CD4-positive, alpha-beta T cell (primary cell): ENCODE measurements at regions not wholly inside any gene's neighbourhood (a gene's known extent, or its start where the extent isn't known, plus 50 kb on each side); places are given as distances from the start of the nearest gene placed in this dataset.

ENCODE experiments used
- ATAC-seq: fragments of 200-7000 bp; cut with Tn5 transposase; one replicate; pipeline ENCODE4 v1.10.0; 2022; ENCODE audit warnings: mild to moderate bottlenecking; ENCODE audit not compliant: poor library complexity
- CTCF ChIA-PET: fragments of 350-600 bp; sonication (Branson Sonifier 250); formaldehyde crosslinking; loops from one replicate; lab custom pipeline; 2021; ENCODE audit warnings: antibody characterized with exemption, inconsistent platforms; lab: Charles Lee
- POLR2A ChIA-PET: fragments of 350-600 bp; sonication (Branson Sonifier 250); formaldehyde crosslinking; loops from one replicate; lab custom pipeline; 2021; ENCODE audit warnings: antibody characterized with exemption, inconsistent platforms; lab: Charles Lee
- DNase-seq, 14 experiments: peaks; one replicate each; pipeline ENCODE4 v3.0.0-alpha.2; 2013 to 2020; ENCODE audit warnings: mixed read lengths in 2 of 14
- H3K27ac ChIP-seq, 2 donors: one replicate each; pipeline versions ENCODE4 v1.5.1 to v1.7.0; 2013; ENCODE audit warnings: low read length in 2 of 2, low read depth in 1 of 2, mild to moderate bottlenecking in 1 of 2
- H3K27me3 ChIP-seq, 2 experiments: 1 replicate in 1 of 2; 2 replicates in 1 of 2; pipeline versions ENCODE4 v1.6.1 to v1.7.0; 2013; ENCODE audit warnings: low read length in 2 of 2, control low read depth in 1 of 2, mild to moderate bottlenecking in 1 of 2, moderate library complexity in 1 of 2; ENCODE audit not compliant: insufficient read depth in 2 of 2, control insufficient read depth in 1 of 2
- H3K36me3 ChIP-seq: one replicate; pipeline ENCODE4 v1.6.1; 2013; ENCODE audit warnings: low read length, control low read depth; ENCODE audit not compliant: insufficient read depth
- H3K4me1 ChIP-seq: one replicate; pipeline ENCODE4 v1.6.1; 2013; ENCODE audit warnings: low read length, control low read depth; ENCODE audit not compliant: insufficient read depth
- H3K4me3 ChIP-seq: one replicate; pipeline ENCODE4 v1.5.1; 2013; ENCODE audit warnings: mild to moderate bottlenecking, low read length, moderate library complexity
- H3K9me3 ChIP-seq, 2 experiments: 1 replicate in 1 of 2; 2 replicates in 1 of 2; pipeline versions ENCODE4 v1.6.1 to v1.7.0; 2013; ENCODE audit warnings: low read length in 2 of 2, mild to moderate bottlenecking in 2 of 2, control low read depth in 1 of 2, moderate library complexity in 1 of 2; ENCODE audit not compliant: control insufficient read depth in 1 of 2, insufficient read depth in 1 of 2
- H3K27ac Mint-ChIP-seq: one replicate; pipeline ENCODE4 v1.8.0; 2020; ENCODE audit warnings: mixed read lengths
- H3K27me3 Mint-ChIP-seq: one replicate; pipeline ENCODE4 v1.8.0; 2021; ENCODE audit warnings: mixed read lengths
- H3K36me3 Mint-ChIP-seq: one replicate; pipeline ENCODE4 v1.8.0; 2021; ENCODE audit warnings: low read depth, mixed read lengths
- H3K4me1 Mint-ChIP-seq: one replicate; pipeline ENCODE4 v1.8.0; 2021; ENCODE audit warnings: low read depth, mixed read lengths
- H3K4me3 Mint-ChIP-seq: one replicate; pipeline ENCODE4 v1.8.0; 2020; ENCODE audit warnings: mild to moderate bottlenecking, mixed read lengths
- H3K9me3 Mint-ChIP-seq: one replicate; pipeline ENCODE4 v1.8.0; 2020; ENCODE audit warnings: mixed read lengths
- CTCF ChIP-seq: fragments of 200-600 bp; IDR thresholded peaks from one replicate; pipeline ENCODE4 v1.8.0; 2022; ENCODE audit warnings: antibody characterized with exemption, mild to moderate bottlenecking
- intact Hi-C, 2 experiments: fragments of 100-400 bp; cut with DNase I in 1 of 2; cut with micrococcal nuclease in 1 of 2; formaldehyde crosslinking; loops; one replicate each; pipeline versions ENCODE4 v1.15.1 to v1.9.0; 2023 to 2025; cut with DNase I, micrococcal nuclease

GRCh38 chr12:30046376-30046775 is 262.6 kb upstream of the TMTC1 start:
- Histone ChIP-seq H3K4me3 (no peak overlapping the region), H3K27me3 (no peaks in the 10 kb centered on the region), H3K9me3 (no peaks in the 10 kb centered on the region), H3K36me3 (no peaks in the 10 kb centered on the region), H3K27ac (no peak overlapping the region), H3K4me1 (no peaks in the 10 kb centered on the region)
- no peaks in the 10 kb centered on the region for H3K36me3 Mint-ChIP-seq
- no peaks in the 10 kb centered on the region for H3K4me1 Mint-ChIP-seq
- no peaks in the 10 kb centered on the region for H3K27me3 Mint-ChIP-seq
- ChIA-PET POLR2A (no interaction called here), CTCF (no interaction called here)
- no peak overlapping the region for H3K27ac Mint-ChIP-seq
- ATAC-seq (no peak), DNase-seq (no peak)
- H3K9me3 Mint-ChIP-seq, result peaks cover 10% of the 10 kb centered on the region
- no peak overlapping the region for H3K4me3 Mint-ChIP-seq
- TF ChIP-seq CTCF, result no peak
- intact Hi-C loops, result no loop called here

- no peaks in the 10 kb centered on the region for H3K36me3 ChIP-seq
- H3K27me3 ChIP-seq, result no peaks in the 10 kb centered on the region
- POLR2A ChIA-PET, result no interaction called here
- H3K27ac ChIP-seq, result no peak overlapping the region
- TF ChIP-seq CTCF, result no peak
- no peak overlapping the region for H3K4me3 ChIP-seq
- Mint-ChIP-seq H3K9me3 (peaks cover 9% of the 10 kb centered on the region), H3K4me1 (no peaks in the 10 kb centered on the region), H3K36me3 (no peaks in the 10 kb centered on the region), H3K4me3 (no peak overlapping the region), H3K27me3 (no peaks in the 10 kb centered on the region), H3K27ac (no peak overlapping the region)
- intact Hi-C loops, result no loop called here
- CTCF ChIA-PET, result no interaction called here
- no peaks in the 10 kb centered on the region for H3K9me3 ChIP-seq
- DNase-seq (no peak), ATAC-seq (no peak)
- H3K4me1 ChIP-seq, result no peaks in the 10 kb centered on the region
These were observed 261.4 kb upstream of the TMTC1 start for GRCh38 chr12:30045171-30045570.

GRCh38 chr12:30044206-30044605 is 260.5 kb upstream of the TMTC1 start:
- H3K27me3 Mint-ChIP-seq, result no peaks in the 10 kb centered on the region
- H3K36me3 Mint-ChIP-seq, result no peaks in the 10 kb centered on the region
- Histone ChIP-seq H3K27me3 (no peaks in the 10 kb centered on the region), H3K36me3 (no peaks in the 10 kb centered on the region), H3K9me3 (no peaks in the 10 kb centered on the region), H3K27ac (no peak overlapping the region), H3K4me3 (no peak overlapping the region), H3K4me1 (no peaks in the 10 kb centered on the region)
- H3K4me1 Mint-ChIP-seq, result no peaks in the 10 kb centered on the region
- H3K9me3 Mint-ChIP-seq, result peaks cover 10% of the 10 kb centered on the region
- ATAC-seq (no peak), DNase-seq (no peak)
- no peak overlapping the region for H3K27ac Mint-ChIP-seq
- CTCF ChIA-PET, result no interaction called here
- POLR2A ChIA-PET, result no interaction called here
- TF ChIP-seq CTCF, result no peak
- intact Hi-C loops, result no loop called here
- H3K4me3 Mint-ChIP-seq, result no peak overlapping the region
